H9 (cell line): ENCODE measurements at regions not wholly inside any gene's neighbourhood (a gene's known extent, or its start where the extent isn't known, plus 50 kb on each side); places are given as distances from the start of the nearest gene placed in this dataset.

Source experiments
- DNase-seq: peaks from one replicate; pipeline ENCODE4 v3.0.0-alpha.2; 2017
- H2AFZ ChIP-seq: one replicate; pipeline ENCODE4 v1.6.1; 2013; ENCODE audit warnings: mild to moderate bottlenecking, low read length, control low read depth, moderate library complexity
- H2AK5ac ChIP-seq: 2 replicates; pipeline ENCODE4 v1.6.1; 2013; ENCODE audit warnings: low read length, control low read depth, mixed read lengths; ENCODE audit not compliant: insufficient read length
- H2BK120ac ChIP-seq: one replicate; pipeline ENCODE4 v1.6.1; 2013; ENCODE audit warnings: low read depth, mild to moderate bottlenecking, low read length, control low read depth, inconsistent platforms; ENCODE audit not compliant: poor library complexity, severe bottlenecking
- H2BK12ac ChIP-seq: 2 replicates; pipeline ENCODE4 v1.6.1; 2013; ENCODE audit warnings: low read length, control low read depth, mixed read lengths, low read depth; ENCODE audit not compliant: insufficient read length
- H2BK15ac ChIP-seq: 2 replicates; pipeline ENCODE4 v1.6.1; 2013; ENCODE audit warnings: low read depth, low read length, control low read depth
- H2BK20ac ChIP-seq: one replicate; pipeline ENCODE4 v1.6.1; 2013; ENCODE audit warnings: low read depth, mild to moderate bottlenecking, low read length, control low read depth, inconsistent platforms; ENCODE audit not compliant: poor library complexity, severe bottlenecking
- H2BK5ac ChIP-seq: 2 replicates; pipeline ENCODE4 v1.6.1; 2013; ENCODE audit warnings: low read length, control low read depth, mixed read lengths; ENCODE audit not compliant: insufficient read length
- H3K14ac ChIP-seq: 2 replicates; pipeline ENCODE4 v1.6.1; 2013; ENCODE audit warnings: low read length, control low read depth; ENCODE audit not compliant: insufficient read depth
- H3K18ac ChIP-seq: 2 replicates; pipeline ENCODE4 v1.6.1; 2013; ENCODE audit warnings: low read depth, mild to moderate bottlenecking, mixed read lengths, low read length, control low read depth; ENCODE audit not compliant: insufficient read length
- H3K23ac ChIP-seq: 2 replicates; pipeline ENCODE4 v1.6.1; 2013; ENCODE audit warnings: low read length, control low read depth, mixed read lengths, low read depth; ENCODE audit not compliant: insufficient read length
- H3K23me2 ChIP-seq: 2 replicates; pipeline ENCODE4 v1.6.1; 2013; ENCODE audit warnings: low read depth, mild to moderate bottlenecking, mixed read lengths, low read length, control low read depth; ENCODE audit not compliant: insufficient read length, poor library complexity, severe bottlenecking
- H3K27ac ChIP-seq: 2 replicates; pipeline ENCODE4 v1.5.1; 2013; ENCODE audit warnings: low read length, control low read depth, mixed read lengths, low read depth; ENCODE audit not compliant: insufficient read length
- H3K27me3 ChIP-seq: 2 replicates; pipeline ENCODE4 v1.6.1; 2013; ENCODE audit warnings: low read length, control low read depth, inconsistent platforms; ENCODE audit not compliant: insufficient read depth
- H3K4ac ChIP-seq: 2 replicates; pipeline ENCODE4 v1.6.1; 2013; ENCODE audit warnings: low read depth, mild to moderate bottlenecking, control low read depth, inconsistent platforms, low read length, moderate library complexity
- H3K4me1 ChIP-seq: 2 replicates; pipeline ENCODE4 v1.6.1; 2013; ENCODE audit warnings: low read length, control low read depth, inconsistent platforms; ENCODE audit not compliant: insufficient read depth
- H3K4me2 ChIP-seq: 2 replicates; pipeline ENCODE4 v1.6.1; 2013; ENCODE audit warnings: low read length, control low read depth, mixed read lengths; ENCODE audit not compliant: insufficient read length, insufficient read depth
- H3K56ac ChIP-seq: 2 replicates; pipeline ENCODE4 v1.6.1; 2013; ENCODE audit warnings: low read depth, mild to moderate bottlenecking, mixed read lengths, low read length, control low read depth; ENCODE audit not compliant: insufficient read length
- H3K79me1 ChIP-seq: 2 replicates; pipeline ENCODE4 v1.6.1; 2013; ENCODE audit warnings: low read depth, mild to moderate bottlenecking, moderate library complexity, low read length, control low read depth, inconsistent platforms; ENCODE audit not compliant: insufficient read depth, poor library complexity, severe bottlenecking
- H3K79me2 ChIP-seq: 2 replicates; pipeline ENCODE4 v1.6.1; 2013; ENCODE audit warnings: low read length, control low read depth, inconsistent platforms; ENCODE audit not compliant: insufficient read depth
- H3K9ac ChIP-seq: 2 replicates; pipeline ENCODE4 v1.6.1; 2013; ENCODE audit warnings: low read length, control low read depth, mixed read lengths; ENCODE audit not compliant: insufficient read length; ENCODE audit errors: extremely low read depth
- H3K9me3 ChIP-seq: one replicate; pipeline ENCODE4 v1.6.1; 2013; ENCODE audit warnings: low read depth, low read length, inconsistent platforms; ENCODE audit not compliant: control insufficient read depth
- H3T11ph ChIP-seq: one replicate; pipeline ENCODE4 v1.6.1; 2013; ENCODE audit warnings: mild to moderate bottlenecking, low read length, control low read depth, inconsistent platforms
- H4K20me1 ChIP-seq: one replicate; pipeline ENCODE4 v1.6.1; 2013; ENCODE audit not compliant: control insufficient read depth, insufficient read length, insufficient read depth
- H4K5ac ChIP-seq: 2 replicates; pipeline ENCODE4 v1.6.1; 2013; ENCODE audit warnings: low read depth, mild to moderate bottlenecking, mixed read lengths, low read length, control low read depth; ENCODE audit not compliant: insufficient read length
- H4K8ac ChIP-seq: replicated peaks from 2 replicates; pipeline ENCODE4 v1.6.1; 2013; ENCODE audit warnings: low read length, control low read depth, mixed read lengths, low read depth; ENCODE audit not compliant: insufficient read length
- H4K91ac ChIP-seq: 2 replicates; pipeline ENCODE4 v1.6.1; 2013; ENCODE audit warnings: low read depth, mild to moderate bottlenecking, moderate library complexity, mixed read lengths, low read length, control low read depth; ENCODE audit not compliant: insufficient read length
- H3K27ac Mint-ChIP-seq, 3 experiments: 2 replicates in 2 of 3; 3 replicates in 1 of 3; pipeline ENCODE4 v1.8.0; 2020 to 2021; ENCODE audit warnings: mixed read lengths in 3 of 3, mild to moderate bottlenecking in 1 of 3, moderate library complexity in 1 of 3
- H3K27me3 Mint-ChIP-seq: 2 replicates; pipeline ENCODE4 v1.8.0; 2021; ENCODE audit warnings: low read depth, mild to moderate bottlenecking, moderate library complexity, mixed read lengths
- H3K36me3 Mint-ChIP-seq, 3 experiments: 2 replicates in 2 of 3; 3 replicates in 1 of 3; pipeline ENCODE4 v1.8.0; 2020 to 2021; ENCODE audit warnings: low read depth in 3 of 3, mixed read lengths in 3 of 3; ENCODE audit not compliant: insufficient read depth in 1 of 3
- H3K4me1 Mint-ChIP-seq, 2 experiments: 2 replicates each; pipeline ENCODE4 v1.8.0; 2020; ENCODE audit warnings: mixed read lengths in 2 of 2
- H3K4me3 Mint-ChIP-seq, 2 experiments: 2 replicates in 1 of 2; 3 replicates in 1 of 2; pipeline ENCODE4 v1.8.0; 2020 to 2021; ENCODE audit warnings: mild to moderate bottlenecking in 2 of 2, mixed read lengths in 2 of 2, moderate library complexity in 1 of 2
- H3K9me3 Mint-ChIP-seq, 2 experiments: 2 replicates in 1 of 2; 3 replicates in 1 of 2; pipeline ENCODE4 v1.8.0; 2020; ENCODE audit warnings: mild to moderate bottlenecking in 2 of 2, mixed read lengths in 2 of 2, moderate library complexity in 1 of 2
- CTCF ChIP-seq: fragments of 200-600 bp; sonication (generic); conservative IDR thresholded peaks from 3 replicates; pipeline ENCODE4 v1.8.0; 2021; ENCODE audit warnings: antibody characterized with exemption, mild to moderate bottlenecking
- WGBS: extraction: QIAGEN DNeasy Blood & Tissue Kit; methylation state at CpG from one replicate; pipeline ENCODE4 v1.1.7; 2013; ENCODE audit warnings: missing lambda C conversion rate, low lambda C conversion rate, mixed read lengths; ENCODE audit not compliant: insufficient read length; ENCODE audit errors: extremely low coverage; 5-methylcytosine and 5-hydroxymethylcytosine counted together

- Histone ChIP-seq H3K4me1 (no peaks in the 10 kb centered on the region), H2AFZ (no peak overlapping the region), H3K27ac (no peak overlapping the region), H2BK5ac (no peak overlapping the region), H2BK120ac (no peak overlapping the region), H3K23me2 (no peaks in the 10 kb centered on the region), H2BK15ac (no peak overlapping the region), H3K14ac (no peak overlapping the region), H3K4me2 (no peak overlapping the region), H4K91ac (no peak overlapping the region), H4K8ac (no peak overlapping the region), H3K79me2 (no peaks in the 10 kb centered on the region), H3K23ac (no peak overlapping the region), H3K9me3 (no peaks in the 10 kb centered on the region), H2BK12ac (no peak overlapping the region), H3K56ac (no peak overlapping the region), H3K9ac (no peak overlapping the region), H3T11ph (no peak overlapping the region), H3K79me1 (no peaks in the 10 kb centered on the region), H3K27me3 (no peaks in the 10 kb centered on the region), H2AK5ac (no peak overlapping the region), H4K5ac (no peak overlapping the region), H3K18ac (no peak overlapping the region), H2BK20ac (no peak overlapping the region), H4K20me1 (no peaks in the 10 kb centered on the region), H3K4ac (no peak overlapping the region)
- Mint-ChIP-seq H3K9me3 (no peaks in the 10 kb centered on the region), H3K27me3 (peaks cover 5% of the 10 kb centered on the region), H3K4me3 (no peak overlapping the region), H3K27ac (no peak overlapping the region), H3K36me3 (no peaks in the 10 kb centered on the region; a peak in 1 of 7 replicates), H3K4me1 (peaks cover 4 to 6% of the 10 kb centered on the region in 2 experiments; a peak in 1 of 4 replicates)
- no CpG with 5 or more reads among the region's 3 CpGs for WGBS
- no peak for DNase-seq
- TF ChIP-seq CTCF: no peak
Observed at GRCh38 chr17:72307836-72308235, 187.0 kb downstream of the SOX9 start.
